ENCODE measurements at regions not wholly inside any gene's neighbourhood (a gene's known extent, or its start where the extent isn't known, plus 50 kb on each side); places are given as distances from the start of the nearest gene placed in this dataset.
"Not testable (repeated sequence)": the region's sequence is repeated elsewhere in the genome, so short reads cannot be mapped to it uniquely, and the experiment has no call there.

GRCh38 chr3:75582536-75582935 is 81.6 kb upstream of the FRG2C start:
- TF ChIP-seq CTCF (conservative IDR thresholded peaks at IDR 0.05 in 1 of 2, IDR thresholded peaks at IDR 0.05 in 1 of 2; ENCODE audit: low read depth in 1 of 2, low read length in 2 of 2); EZH2 (IDR thresholded peaks at IDR 0.05; ENCODE audit: low read length, missing control alignments): not testable (repeated sequence)

Data from fibroblast of lung (primary cell).